ENCODE measurements at regions not wholly inside any gene's neighbourhood (a gene's known extent, or its start where the extent isn't known, plus 50 kb on each side); places are given as distances from the start of the nearest gene placed in this dataset.
"Not testable (repeated sequence)": the region's sequence is repeated elsewhere in the genome, so short reads cannot be mapped to it uniquely, and the experiment has no call there.

- Mint-ChIP-seq H3K4me3 (no peak overlapping the region), H3K27ac (no peak overlapping the region), H3K36me3 (no peaks in the 10 kb centered on the region), H3K4me1 (peaks cover 0 to 12% (median 2%) of the 10 kb centered on the region in 4 donors), H3K9me3 (peaks cover 0 to 4% (median 0%) of the 10 kb centered on the region in 8 donors), H3K27me3 (peaks cover 0 to 6% of the 10 kb centered on the region in 2 donors)
- H3K4me1 ChIP-seq (ENCODE audit: insufficient read depth, low read length): no peaks in the 10 kb centered on the region
- intact Hi-C loops (cut with micrococcal nuclease): no loop called here
- H3K4me3 ChIP-seq (ENCODE audit: low read length in 2 of 2): no peak overlapping the region
- CTCF ChIA-PET (ENCODE audit: partially characterized antibody): no interaction called here
- POLR2A ChIA-PET (ENCODE audit: partially characterized antibody): no interaction called here
- DNase-seq: no peak
- no peaks in the 10 kb centered on the region for H3K27me3 ChIP-seq (ENCODE audit: insufficient read depth, low read length)
- H3K27ac ChIP-seq (ENCODE audit: low read depth, low read length): no peak overlapping the region
- no peaks in the 10 kb centered on the region for H3K9me3 ChIP-seq (ENCODE audit: control insufficient read depth in 1 of 2, low read length in 2 of 2)
- H3K36me3 ChIP-seq (ENCODE audit: insufficient read depth, low read length): no peaks in the 10 kb centered on the region
These were observed 415.4 kb upstream of the USP9Y start for GRCh38 chrY:12285608-12286007.

DNA sequence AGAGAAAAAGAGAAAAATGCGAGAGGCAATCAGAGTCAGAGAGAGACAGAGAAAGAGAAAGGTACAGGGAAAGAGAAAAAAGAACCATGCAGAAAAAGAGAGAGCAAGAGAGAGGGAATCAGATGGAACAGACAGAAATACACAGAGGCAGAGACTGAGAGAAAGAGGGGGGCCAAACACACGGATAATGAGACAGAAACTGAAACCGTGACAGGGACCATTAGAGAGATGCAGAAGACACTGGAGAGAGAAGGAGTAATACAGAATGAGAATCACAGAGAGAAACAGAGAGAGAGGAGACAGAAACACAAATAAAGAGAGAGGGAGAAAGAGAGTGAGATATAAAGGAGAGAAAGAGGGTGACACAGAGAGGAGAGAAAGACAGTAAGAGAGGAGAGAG is 412.1 kb upstream of the USP9Y start:
- Mint-ChIP-seq H3K27me3 (peaks cover 0 to 5% of the 10 kb centered on the region in 2 donors), H3K27ac (peak overlapping the region in 1 of 7 donors; percentile 95), H3K4me3 (no peak overlapping the region), H3K36me3 (no peaks in the 10 kb centered on the region), H3K4me1 (peaks cover 0 to 12% (median 2%) of the 10 kb centered on the region in 4 donors), H3K9me3 (peaks cover 0 to 4% (median 0%) of the 10 kb centered on the region in 8 donors)
- no peak overlapping the region for H3K27ac ChIP-seq (ENCODE audit: low read depth, low read length)
- H3K9me3 ChIP-seq (ENCODE audit: control insufficient read depth in 1 of 2, low read length in 2 of 2): no peaks in the 10 kb centered on the region
- no peak for DNase-seq
- CTCF ChIA-PET (ENCODE audit: partially characterized antibody): no interaction called here
- POLR2A ChIA-PET (ENCODE audit: partially characterized antibody): no interaction called here
- H3K4me1 ChIP-seq (ENCODE audit: insufficient read depth, low read length): no peaks in the 10 kb centered on the region
- no peaks in the 10 kb centered on the region for H3K27me3 ChIP-seq (ENCODE audit: insufficient read depth, low read length)
- no peaks in the 10 kb centered on the region for H3K36me3 ChIP-seq (ENCODE audit: insufficient read depth, low read length)
- no peak overlapping the region for H3K4me3 ChIP-seq (ENCODE audit: low read length in 2 of 2)
- intact Hi-C loops (cut with micrococcal nuclease): no loop called here

DNA sequence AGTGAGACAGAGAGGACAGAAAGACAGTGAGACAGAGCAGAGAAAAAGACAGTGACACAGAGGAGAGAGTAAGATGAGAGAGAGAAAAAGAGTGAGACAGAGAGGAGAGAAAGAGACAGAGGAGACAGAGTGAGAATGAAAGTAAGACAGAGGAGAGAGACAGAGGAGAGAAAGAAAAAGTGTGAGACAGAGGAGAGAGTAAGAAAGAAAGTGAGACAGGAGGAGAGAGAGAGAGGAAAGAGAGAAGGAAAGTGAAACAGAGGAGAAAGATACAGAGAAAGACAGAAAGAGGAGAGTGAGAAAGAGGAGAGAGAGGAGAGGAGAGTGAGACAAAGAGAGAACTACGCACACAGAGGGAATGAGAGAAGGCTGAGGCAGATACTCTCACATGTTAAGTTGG is 411.6 kb upstream of the USP9Y start:
- Histone ChIP-seq H3K9me3 (ENCODE audit: control insufficient read depth in 1 of 2, low read length in 2 of 2) (no peaks in the 10 kb centered on the region), H3K27me3 (ENCODE audit: insufficient read depth, low read length) (no peaks in the 10 kb centered on the region), H3K4me1 (ENCODE audit: insufficient read depth, low read length) (no peaks in the 10 kb centered on the region), H3K27ac (ENCODE audit: low read depth, low read length) (no peak overlapping the region), H3K4me3 (ENCODE audit: low read length in 2 of 2) (no peak overlapping the region), H3K36me3 (ENCODE audit: insufficient read depth, low read length) (no peaks in the 10 kb centered on the region)
- Mint-ChIP-seq H3K9me3 (peaks cover 0 to 2% (median 0%) of the 10 kb centered on the region in 8 donors), H3K27me3 (peaks cover 0 to 5% of the 10 kb centered on the region in 2 donors), H3K4me1 (peaks cover 0 to 12% (median 2%) of the 10 kb centered on the region in 4 donors), H3K36me3 (no peaks in the 10 kb centered on the region), H3K27ac (no peak overlapping the region), H3K4me3 (no peak overlapping the region)
- intact Hi-C loops (cut with micrococcal nuclease): no loop called here
- ChIA-PET POLR2A (ENCODE audit: partially characterized antibody) (no interaction called here), CTCF (ENCODE audit: partially characterized antibody) (no interaction called here)
- DNase-seq: no peak

- intact Hi-C loops (cut with micrococcal nuclease): no loop called here
- Mint-ChIP-seq H3K27me3 (peaks cover 0 to 5% of the 10 kb centered on the region in 2 donors), H3K4me3 (no peak overlapping the region), H3K36me3 (no peaks in the 10 kb centered on the region), H3K9me3 (no peaks in the 10 kb centered on the region), H3K4me1 (peaks cover 0 to 12% (median 2%) of the 10 kb centered on the region in 4 donors), H3K27ac (no peak overlapping the region)
- POLR2A ChIA-PET (ENCODE audit: partially characterized antibody): no interaction called here
- Histone ChIP-seq H3K36me3 (ENCODE audit: insufficient read depth, low read length) (no peaks in the 10 kb centered on the region), H3K9me3 (ENCODE audit: control insufficient read depth in 1 of 2, low read length in 2 of 2) (no peaks in the 10 kb centered on the region), H3K27ac (ENCODE audit: low read depth, low read length) (no peak overlapping the region), H3K4me1 (ENCODE audit: insufficient read depth, low read length) (no peaks in the 10 kb centered on the region), H3K4me3 (ENCODE audit: low read length in 2 of 2) (no peak overlapping the region), H3K27me3 (ENCODE audit: insufficient read depth, low read length) (no peaks in the 10 kb centered on the region)
- no peak for DNase-seq
- CTCF ChIA-PET (ENCODE audit: partially characterized antibody): no interaction called here
These were observed 408.5 kb upstream of the USP9Y start for GRCh38 chrY:12292542-12292941.

DNA sequence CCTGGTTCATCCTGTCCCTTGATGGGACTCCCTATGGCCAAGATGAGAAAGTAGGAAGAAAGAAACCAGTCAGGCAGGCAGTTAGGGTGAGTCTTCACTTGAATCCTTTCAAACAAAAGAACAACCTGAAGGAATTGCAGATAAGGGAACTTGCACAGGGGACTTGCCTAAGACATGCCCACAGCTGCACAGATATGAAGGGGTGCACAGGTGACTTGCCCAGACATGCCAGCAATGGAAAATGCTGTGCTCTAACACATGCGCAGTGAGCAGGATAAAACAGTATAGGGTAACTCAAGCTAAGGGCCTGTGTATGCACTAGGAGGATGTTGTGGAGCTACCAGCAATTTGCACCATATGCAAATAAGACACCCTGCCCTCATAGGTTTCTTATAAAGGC is 404.6 kb upstream of the USP9Y start:
- Mint-ChIP-seq H3K4me1 (no peaks in the 10 kb centered on the region), H3K4me3 (no peak overlapping the region), H3K27me3 (no peaks in the 10 kb centered on the region), H3K36me3 (no peaks in the 10 kb centered on the region), H3K27ac (no peak overlapping the region), H3K9me3 (no peaks in the 10 kb centered on the region)
- H3K36me3 ChIP-seq (ENCODE audit: insufficient read depth, low read length): no peaks in the 10 kb centered on the region
- H3K27ac ChIP-seq (ENCODE audit: low read depth, low read length): no peak overlapping the region
- ChIA-PET POLR2A (ENCODE audit: partially characterized antibody) (no interaction called here), CTCF (ENCODE audit: partially characterized antibody) (no interaction called here)
- no peaks in the 10 kb centered on the region for H3K4me1 ChIP-seq (ENCODE audit: insufficient read depth, low read length)
- no peaks in the 10 kb centered on the region for H3K9me3 ChIP-seq (ENCODE audit: control insufficient read depth in 1 of 2, low read length in 2 of 2)
- no peaks in the 10 kb centered on the region for H3K27me3 ChIP-seq (ENCODE audit: insufficient read depth, low read length)
- H3K4me3 ChIP-seq (ENCODE audit: low read length in 2 of 2): no peak overlapping the region
- DNase-seq: no peak
- intact Hi-C loops (cut with micrococcal nuclease): no loop called here

DNA sequence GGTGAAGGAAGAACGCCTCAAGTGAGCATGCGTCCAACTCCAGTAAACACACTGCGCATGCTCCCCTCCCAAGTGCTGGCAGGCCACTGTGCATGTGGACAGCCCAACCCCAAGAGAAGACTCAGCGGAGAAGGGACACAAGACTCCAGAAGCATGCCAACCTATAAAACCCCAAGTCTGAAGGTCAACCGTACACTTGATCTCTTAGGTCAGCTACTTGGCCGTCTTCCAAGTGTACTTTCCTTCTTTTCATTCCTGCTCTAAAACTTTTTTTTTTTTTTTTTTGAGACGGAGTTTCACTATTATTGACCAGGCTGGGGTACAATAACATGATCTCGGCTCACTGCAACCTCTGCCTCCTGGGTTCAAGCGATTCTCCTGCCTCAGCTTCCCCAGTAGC is 401.2 kb upstream of the USP9Y start:
- H3K27me3 Mint-ChIP-seq; CTCF ChIA-PET (ENCODE audit: partially characterized antibody); H3K4me3 Mint-ChIP-seq; DNase-seq; H3K9me3 Mint-ChIP-seq; POLR2A ChIA-PET (ENCODE audit: partially characterized antibody); intact Hi-C loops (cut with micrococcal nuclease); H3K36me3 Mint-ChIP-seq; H3K4me1 ChIP-seq (ENCODE audit: insufficient read depth, low read length); H3K4me3 ChIP-seq (ENCODE audit: low read length in 2 of 2); H3K9me3 ChIP-seq (ENCODE audit: control insufficient read depth in 1 of 2, low read length in 2 of 2); H3K36me3 ChIP-seq (ENCODE audit: insufficient read depth, low read length); H3K27ac ChIP-seq (ENCODE audit: low read depth, low read length); H3K27me3 ChIP-seq (ENCODE audit: insufficient read depth, low read length); H3K4me1 Mint-ChIP-seq; H3K27ac Mint-ChIP-seq: not testable (repeated sequence)

DNA sequence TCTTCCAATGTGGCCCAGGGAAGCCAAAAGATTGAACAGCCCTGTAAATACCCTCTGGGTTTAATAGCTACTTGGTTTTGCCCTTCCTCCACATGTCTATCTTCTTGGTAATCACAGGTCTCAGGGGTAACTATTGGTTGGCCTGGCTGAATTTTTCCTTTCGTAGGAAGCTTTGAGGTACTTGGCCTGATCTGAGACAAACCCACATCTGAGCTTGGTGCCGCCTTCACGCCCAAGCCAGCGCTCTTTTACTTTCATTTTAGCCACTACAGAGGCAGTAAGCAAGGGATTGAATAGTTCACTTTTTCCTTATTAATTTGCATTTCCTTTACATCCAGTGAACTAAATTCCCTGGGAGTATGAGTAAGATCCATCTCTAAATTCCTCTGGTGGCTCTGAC is 397.6 kb upstream of the USP9Y start:
- Mint-ChIP-seq H3K4me1 (peaks cover 0 to 5% (median 2%) of the 10 kb centered on the region in 4 donors), H3K27me3 (no peaks in the 10 kb centered on the region), H3K36me3 (no peaks in the 10 kb centered on the region), H3K9me3 (no peaks in the 10 kb centered on the region), H3K4me3 (peak overlapping the region in 2 of 8 donors; percentile 77 to 86), H3K27ac (peak overlapping the region in 1 of 7 donors; percentile 84)
- ChIA-PET POLR2A (ENCODE audit: partially characterized antibody) (no interaction called here), CTCF (ENCODE audit: partially characterized antibody) (interaction anchor here (1.2 kb wide), 1 partner anchor 9 kb away, joined by 3 read pairs; no protein-coding TSS in a partner anchor)
- no peaks in the 10 kb centered on the region for H3K36me3 ChIP-seq (ENCODE audit: insufficient read depth, low read length)
- DNase-seq: no peak
- no peaks in the 10 kb centered on the region for H3K9me3 ChIP-seq (ENCODE audit: control insufficient read depth in 1 of 2, low read length in 2 of 2)
- H3K4me3 ChIP-seq (ENCODE audit: low read length in 2 of 2): no peak overlapping the region
- H3K4me1 ChIP-seq (ENCODE audit: insufficient read depth, low read length): no peaks in the 10 kb centered on the region
- H3K27ac ChIP-seq (ENCODE audit: low read depth, low read length): no peak overlapping the region
- intact Hi-C loops (cut with micrococcal nuclease): no loop called here
- H3K27me3 ChIP-seq (ENCODE audit: insufficient read depth, low read length): no peaks in the 10 kb centered on the region

DNA sequence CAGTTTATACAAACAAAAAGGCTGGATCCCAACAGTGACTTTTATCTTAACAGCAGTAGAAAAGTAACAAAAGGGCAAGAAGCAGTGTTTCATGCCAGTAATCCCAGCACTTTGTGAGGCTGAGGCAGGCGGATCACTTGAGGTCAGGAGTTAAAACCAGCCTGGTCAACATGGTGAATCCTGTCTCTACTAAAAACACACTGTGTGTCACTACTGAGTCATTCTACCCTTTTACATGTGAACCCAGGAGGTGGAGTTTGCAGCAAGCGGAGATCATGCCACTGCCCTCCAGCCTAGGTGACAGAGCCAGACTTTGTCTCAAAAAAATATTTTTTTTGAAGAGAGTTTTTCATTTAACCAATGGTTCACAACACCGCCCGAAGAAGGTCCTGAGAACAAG is 395.6 kb upstream of the USP9Y start:
- Histone ChIP-seq H3K36me3 (ENCODE audit: insufficient read depth, low read length) (no peaks in the 10 kb centered on the region), H3K4me3 (ENCODE audit: low read length in 2 of 2) (no peak overlapping the region), H3K9me3 (ENCODE audit: control insufficient read depth in 1 of 2, low read length in 2 of 2) (no peaks in the 10 kb centered on the region), H3K4me1 (ENCODE audit: insufficient read depth, low read length) (no peaks in the 10 kb centered on the region), H3K27me3 (ENCODE audit: insufficient read depth, low read length) (no peaks in the 10 kb centered on the region), H3K27ac (ENCODE audit: low read depth, low read length) (no peak overlapping the region)
- Mint-ChIP-seq H3K27me3 (no peaks in the 10 kb centered on the region), H3K27ac (no peak overlapping the region), H3K36me3 (no peaks in the 10 kb centered on the region), H3K9me3 (no peaks in the 10 kb centered on the region), H3K4me3 (no peak overlapping the region), H3K4me1 (peaks cover 0 to 5% (median 2%) of the 10 kb centered on the region in 4 donors)
- POLR2A ChIA-PET (ENCODE audit: partially characterized antibody): no interaction called here
- CTCF ChIA-PET (ENCODE audit: partially characterized antibody): no interaction called here
- intact Hi-C loops (cut with micrococcal nuclease): no loop called here
- DNase-seq: no peak
